H1 (cell line): ENCODE measurements at regions not wholly inside any gene's neighbourhood (a gene's known extent, or its start where the extent isn't known, plus 50 kb on each side); places are given as distances from the start of the nearest gene placed in this dataset.

Experiments used
- CTCF ChIA-PET: fragments of 300-600 bp; sonication (Branson Sonifier 250); formaldehyde crosslinking; loops from one replicate; lab custom pipeline; 2021; ENCODE audit not compliant: partially characterized antibody; lab: Charles Lee
- POLR2A ChIA-PET: fragments of 300-600 bp; sonication (Branson Sonifier 250); formaldehyde crosslinking; loops from one replicate; lab custom pipeline; 2021; ENCODE audit warnings: inconsistent platforms; ENCODE audit not compliant: partially characterized antibody; lab: Charles Lee
- DNase-seq, 2 experiments: peaks; one replicate each; pipeline versions ENCODE4 v3.0.0 to v3.0.0-alpha.2; 2010 to 2022; ENCODE audit warnings: low spot score in 2 of 2, low read depth in 1 of 2, mixed read lengths in 1 of 2
- FAIRE-seq: peaks from 2 replicates; lab custom pipeline; 2011; peaks lifted over from hg19 to GRCh38; lab: Jason Lieb, UNC
- H2AFZ ChIP-seq: 2 replicates; pipeline ENCODE4 v1.8.1; 2012; ENCODE audit warnings: low read length, inconsistent platforms
- H2AK5ac ChIP-seq: 2 replicates; pipeline ENCODE4 v1.6.1; 2013; ENCODE audit warnings: low read depth, low read length
- H2BK120ac ChIP-seq: replicated peaks from 2 replicates; pipeline ENCODE3; 2013; ENCODE audit warnings: low read depth, low read length, inconsistent platforms
- H2BK12ac ChIP-seq: 2 replicates; pipeline ENCODE4 v1.6.1; 2013; ENCODE audit warnings: low read depth, low read length
- H2BK15ac ChIP-seq: 2 replicates; pipeline ENCODE4 v1.6.1; 2013; ENCODE audit warnings: low read length
- H2BK20ac ChIP-seq: 2 replicates; pipeline ENCODE4 v1.6.1; 2013; ENCODE audit warnings: low read length
- H2BK5ac ChIP-seq: 2 replicates; pipeline ENCODE4 v1.6.1; 2013; ENCODE audit warnings: low read depth, low read length
- H3K14ac ChIP-seq: 2 replicates; pipeline ENCODE4 v1.6.1; 2013; ENCODE audit warnings: inconsistent platforms; ENCODE audit not compliant: insufficient read length
- H3K18ac ChIP-seq: 2 replicates; pipeline ENCODE4 v1.6.1; 2013; ENCODE audit warnings: low read length; ENCODE audit errors: extremely low read depth
- H3K23ac ChIP-seq: 2 replicates; pipeline ENCODE4 v1.6.1; 2013; ENCODE audit warnings: inconsistent platforms; ENCODE audit not compliant: insufficient read length
- H3K23me2 ChIP-seq: 2 replicates; pipeline ENCODE4 v1.6.1; 2013; ENCODE audit warnings: low read depth, low read length
- H3K27ac ChIP-seq: 2 replicates; pipeline ENCODE4 v1.6.1; 2011; ENCODE audit warnings: low read depth, low read length, inconsistent platforms
- H3K27me3 ChIP-seq, 4 experiments: replicated peaks in 1 of 4; 1 replicate in 1 of 4; 2 replicates in 3 of 4; pipeline versions ENCODE4 v1.6.1 to v1.8.1; 2011 to 2013; ENCODE audit warnings: low read length in 3 of 4, mild to moderate bottlenecking in 3 of 4, inconsistent platforms in 2 of 4, mixed read lengths in 2 of 4, moderate library complexity in 1 of 4; ENCODE audit not compliant: control insufficient read depth in 3 of 4, insufficient read depth in 3 of 4; ENCODE audit errors: extremely low read depth in 1 of 4
- H3K36me3 ChIP-seq, 4 experiments: 2 replicates each; pipeline versions ENCODE4 v1.6.1 to v1.8.1; 2011 to 2013; ENCODE audit warnings: mild to moderate bottlenecking in 4 of 4, low read length in 3 of 4, moderate library complexity in 2 of 4, control low read depth in 1 of 4, inconsistent platforms in 1 of 4; ENCODE audit not compliant: insufficient read depth in 4 of 4, control insufficient read depth in 2 of 4
- H3K4ac ChIP-seq: replicated peaks from 2 replicates; pipeline ENCODE3; 2013; ENCODE audit warnings: low read length, low read depth, mixed read lengths, inconsistent platforms; ENCODE audit not compliant: insufficient read length
- H3K4me1 ChIP-seq, 4 experiments: replicated peaks in 1 of 4; 1 replicate in 1 of 4; 2 replicates in 3 of 4; pipeline versions ENCODE4 v1.6.1 to v1.8.1; 2011 to 2013; ENCODE audit warnings: low read length in 3 of 4, inconsistent platforms in 2 of 4, mixed read lengths in 1 of 4; ENCODE audit not compliant: insufficient read depth in 4 of 4, control insufficient read depth in 3 of 4
- H3K4me2 ChIP-seq, 2 experiments: 2 replicates each; pipeline versions ENCODE4 v1.6.1 to v1.8.1; 2011 to 2013; ENCODE audit warnings: low read depth in 2 of 2, low read length in 2 of 2, control low read depth in 1 of 2, inconsistent platforms in 1 of 2, mild to moderate bottlenecking in 1 of 2; ENCODE audit not compliant: insufficient read depth in 1 of 2
- H3K4me3 ChIP-seq, 4 experiments: fragments of 200-600, 300-600 bp in 1 of 4; sonication (generic), shearing (Covaris generic), sonication (Bioruptor Twin) in 1 of 4; 2 replicates each; pipeline versions ENCODE4 v1.5.1 to v1.8.1; 2011 to 2016; ENCODE audit warnings: low read length in 4 of 4, low read depth in 3 of 4, control low read depth in 2 of 4, inconsistent platforms in 2 of 4, mild to moderate bottlenecking in 2 of 4, mixed read lengths in 1 of 4, moderate library complexity in 1 of 4; ENCODE audit not compliant: insufficient read depth in 2 of 4; ENCODE audit errors: extremely low read depth in 1 of 4
- H3K56ac ChIP-seq: replicated peaks from 2 replicates; pipeline ENCODE3; 2013; ENCODE audit warnings: low read depth, mild to moderate bottlenecking, mixed read lengths, low read length, inconsistent platforms; ENCODE audit not compliant: insufficient read length
- H3K79me1 ChIP-seq: 2 replicates; pipeline ENCODE4 v1.6.1; 2013; ENCODE audit warnings: low read depth, low read length, control low read depth
- H3K79me2 ChIP-seq, 2 experiments: 2 replicates each; pipeline versions ENCODE4 v1.6.1 to v1.8.1; 2012 to 2013; ENCODE audit warnings: low read length in 2 of 2, mild to moderate bottlenecking in 2 of 2, inconsistent platforms in 1 of 2; ENCODE audit not compliant: insufficient read depth in 2 of 2, control insufficient read depth in 1 of 2
- H3K9ac ChIP-seq, 4 experiments: replicated peaks in 1 of 4; 1 replicate in 1 of 4; 2 replicates in 3 of 4; pipeline versions ENCODE4 v1.6.1 to v1.8.1; 2011 to 2013; ENCODE audit warnings: low read depth in 3 of 4, low read length in 3 of 4, control low read depth in 2 of 4, mild to moderate bottlenecking in 2 of 4, moderate library complexity in 2 of 4, inconsistent platforms in 1 of 4; ENCODE audit errors: extremely low read depth in 1 of 4
- H3K9me3 ChIP-seq, 2 experiments: 2 replicates each; pipeline versions ENCODE4 v1.6.1 to v1.8.1; 2012 to 2013; ENCODE audit warnings: mild to moderate bottlenecking in 2 of 2, moderate library complexity in 2 of 2, control low read depth in 1 of 2, inconsistent platforms in 1 of 2, low read depth in 1 of 2, low read length in 1 of 2, mixed read lengths in 1 of 2; ENCODE audit not compliant: insufficient read depth in 2 of 2
- H4K20me1 ChIP-seq, 2 experiments: replicated peaks in 1 of 2; 2 replicates each; pipeline versions ENCODE3 to v1.8.1; 2011 to 2013; ENCODE audit warnings: inconsistent platforms in 2 of 2, low read length in 2 of 2, mild to moderate bottlenecking in 1 of 2; ENCODE audit not compliant: insufficient read depth in 2 of 2, control insufficient read depth in 1 of 2
- H4K5ac ChIP-seq: 2 replicates; pipeline ENCODE4 v1.6.1; 2013; ENCODE audit warnings: low read length, low read depth, mixed read lengths, inconsistent platforms; ENCODE audit not compliant: insufficient read length
- H4K8ac ChIP-seq: 2 replicates; pipeline ENCODE4 v1.8.0; 2013; ENCODE audit warnings: mild to moderate bottlenecking, moderate library complexity, low read length, inconsistent platforms; ENCODE audit not compliant: insufficient read depth; ENCODE audit errors: extremely low read depth
- H4K91ac ChIP-seq: replicated peaks from 2 replicates; pipeline ENCODE3; 2013; ENCODE audit warnings: low read length, mixed read lengths, inconsistent platforms; ENCODE audit not compliant: insufficient read length
- KDM5A ChIP-seq: fragments of 200-600 bp; IDR thresholded peaks from 2 replicates; pipeline ENCODE4 v1.7.1; 2012; ENCODE audit warnings: mild to moderate bottlenecking, low read length, inconsistent platforms, mixed read lengths
- PHF8 ChIP-seq: fragments of 200-600 bp; sonication (generic); conservative IDR thresholded peaks from 2 replicates; pipeline ENCODE4 v1.7.1; 2012; ENCODE audit warnings: low read depth, mild to moderate bottlenecking, inconsistent platforms, low read length, moderate library complexity
- RFX5 ChIP-seq: IDR thresholded peaks from 2 replicates; pipeline ENCODE4 v1.6.1; 2011; ENCODE audit warnings: low read depth, low read length, improper control_type of control experiment, borderline replicate concordance
- WGBS, 2 experiments: shearing (Covaris generic) in 1 of 2; methylation state at CpG; one replicate each; pipeline versions ENCODE4 v1.1.6 to v1.1.7; 2013 to 2015; ENCODE audit warnings: low lambda C conversion rate in 2 of 2, mixed read lengths in 2 of 2, inconsistent platforms in 1 of 2, low coverage in 1 of 2, missing lambda C conversion rate in 1 of 2; ENCODE audit not compliant: insufficient replicate concordance in 2 of 2, insufficient coverage in 1 of 2, insufficient read length in 1 of 2; ENCODE audit errors: extremely low coverage in 1 of 2, missing lambda C conversion rate in 1 of 2; 5-methylcytosine and 5-hydroxymethylcytosine counted together

- H2AFZ ChIP-seq: no peak overlapping the region
- H4K91ac ChIP-seq: no peak overlapping the region
- H3K4ac ChIP-seq: no peak overlapping the region
- H3K9me3 ChIP-seq: no peaks in the 10 kb centered on the region
- no peaks in the 10 kb centered on the region; a peak in 1 of 7 replicates for H3K27me3 ChIP-seq
- H3K23ac ChIP-seq: no peak overlapping the region
- no peak overlapping the region for H3K56ac ChIP-seq
- H4K20me1 ChIP-seq: no peaks in the 10 kb centered on the region
- H3K36me3 ChIP-seq: no peaks in the 10 kb centered on the region
- no peak overlapping the region for H3K9ac ChIP-seq
- H2BK12ac ChIP-seq: no peak overlapping the region
- H3K4me3 ChIP-seq: no peak overlapping the region
- CTCF ChIA-PET: interaction anchor here (1.2 to 1.8 kb wide), 3 partner anchors 9 to 400 kb away, joined by 3 to 4 read pairs (median 4); no protein-coding TSS in a partner anchor
- H2BK5ac ChIP-seq: no peak overlapping the region
- no peaks in the 10 kb centered on the region for H3K23me2 ChIP-seq
- H3K27ac ChIP-seq: no peak overlapping the region
- TF ChIP-seq KDM5A: no peak
- TF ChIP-seq PHF8: no peak
- no peak for TF ChIP-seq RFX5
- TF ChIP-seq, all 59 proteins: peak for 0
- FAIRE-seq (no peak), DNase-seq (no peak)
- Histone ChIP-seq H2BK20ac (no peak overlapping the region), H3K79me1 (no peaks in the 10 kb centered on the region), H3K4me2 (no peak overlapping the region), H3K4me1 (no peaks in the 10 kb centered on the region), H4K5ac (no peak overlapping the region), H3K14ac (no peak overlapping the region), H2AK5ac (no peak overlapping the region), H2BK15ac (no peak overlapping the region), H4K8ac (no peak overlapping the region), H2BK120ac (no peak overlapping the region), H3K79me2 (no peaks in the 10 kb centered on the region), H3K18ac (no peak overlapping the region)
- WGBS, 2 experiments: 79% methylated on average over 1 of the region's 1 CpG; no CpG with 5 or more reads in 1 of the 2 experiments
- POLR2A ChIA-PET: interaction anchor here (1.1 kb wide), 1 partner anchor 10 kb away, joined by 3 read pairs; no protein-coding TSS in a partner anchor
Measured at GRCh38 chr11:88415495-88415894, 78.0 kb upstream of the CTSC start.
